Caco-2 (cell line): ENCODE measurements at regions not wholly inside any gene's neighbourhood (a gene's known extent, or its start where the extent isn't known, plus 50 kb on each side); places are given as distances from the start of the nearest gene placed in this dataset.

Experiments used
- BruUV-seq: library from RNA; stranded (reverse); fragments of 400-500 nt; replicated peaks from 2 replicates; lab custom pipeline; 2021; lab: Mats Ljungman, UMichigan
- CTCF ChIA-PET: fragments of 300-600 bp; sonication (Branson Sonifier 250); formaldehyde crosslinking; loops from one replicate; lab custom pipeline; 2022; ENCODE audit warnings: antibody characterized with exemption; lab: Charles Lee
- POLR2A ChIA-PET: fragments of 300-600 bp; sonication (Branson Sonifier 250); formaldehyde crosslinking; loops from one replicate; lab custom pipeline; 2022; ENCODE audit warnings: antibody characterized with exemption; lab: Charles Lee
- DNase-seq, 2 experiments: peaks; one replicate each; pipeline versions ENCODE4 v3.0.0 to v3.0.0-alpha.2; 2020 to 2022
- H3K27me3 ChIP-seq: replicated peaks from 2 replicates; pipeline ENCODE4 v1.6.0; 2011; ENCODE audit warnings: low read length; ENCODE audit not compliant: control insufficient read depth, insufficient read depth
- H3K36me3 ChIP-seq: 2 replicates; pipeline ENCODE4 v1.5.1; 2011; ENCODE audit warnings: low read length; ENCODE audit not compliant: control insufficient read depth, insufficient read depth
- H3K4me1 ChIP-seq: fragments of 250-450 bp; sonication (Bioruptor Pico); 2 replicates; pipeline ENCODE4 v1.5.1; 2020; ENCODE audit warnings: mild to moderate bottlenecking
- H3K4me3 ChIP-seq: 2 replicates; pipeline ENCODE4 v1.5.1; 2011; ENCODE audit warnings: low read depth, mild to moderate bottlenecking, control low read depth, low read length
- H3K9me3 ChIP-seq: fragments of 250-450 bp; sonication (Bioruptor Pico); 2 replicates; pipeline ENCODE4 v1.5.1; 2020; ENCODE audit warnings: mild to moderate bottlenecking, moderate library complexity
- H3K27ac Mint-ChIP-seq: one replicate; pipeline ENCODE4 v1.8.0; 2022; ENCODE audit warnings: mixed read lengths; ENCODE audit not compliant: unreplicated experiment
- H3K27me3 Mint-ChIP-seq: one replicate; pipeline ENCODE4 v1.8.0; 2022; ENCODE audit warnings: mixed read lengths; ENCODE audit not compliant: insufficient read depth, unreplicated experiment
- H3K36me3 Mint-ChIP-seq: one replicate; pipeline ENCODE4 v1.8.0; 2022; ENCODE audit warnings: mild to moderate bottlenecking, mixed read lengths; ENCODE audit not compliant: insufficient read depth, unreplicated experiment
- H3K4me1 Mint-ChIP-seq: one replicate; pipeline ENCODE4 v1.8.0; 2022; ENCODE audit warnings: low read depth, mixed read lengths; ENCODE audit not compliant: unreplicated experiment
- H3K4me3 Mint-ChIP-seq: one replicate; pipeline ENCODE4 v1.8.0; 2022; ENCODE audit warnings: mild to moderate bottlenecking, moderate library complexity, mixed read lengths; ENCODE audit not compliant: unreplicated experiment
- H3K9me3 Mint-ChIP-seq: one replicate; pipeline ENCODE4 v1.8.0; 2022; ENCODE audit warnings: mixed read lengths; ENCODE audit not compliant: unreplicated experiment
- intact Hi-C: fragments of 100-400 bp; cut with micrococcal nuclease; formaldehyde crosslinking; loops from one replicate; pipeline ENCODE4 v1.10.0; 2022; ENCODE audit not compliant: unreplicated experiment
- TF ChIP-seq, protein P1 (sequence below), 2 experiments: fragments of 200-600 bp in 1 of 2; IDR thresholded peaks; 1 replicate in 1 of 2; 2 replicates in 1 of 2; pipeline versions ENCODE4 v1.5.1 to v1.8.0; 2011 to 2022; ENCODE audit warnings: antibody characterized with exemption in 1 of 2, control low read depth in 1 of 2, inconsistent platforms in 1 of 2, low read depth in 1 of 2, low read length in 1 of 2, mild to moderate bottlenecking in 1 of 2, moderate library complexity in 1 of 2; ENCODE audit not compliant: insufficient read depth in 1 of 2, severe bottlenecking in 1 of 2, unreplicated experiment in 1 of 2

DNA sequence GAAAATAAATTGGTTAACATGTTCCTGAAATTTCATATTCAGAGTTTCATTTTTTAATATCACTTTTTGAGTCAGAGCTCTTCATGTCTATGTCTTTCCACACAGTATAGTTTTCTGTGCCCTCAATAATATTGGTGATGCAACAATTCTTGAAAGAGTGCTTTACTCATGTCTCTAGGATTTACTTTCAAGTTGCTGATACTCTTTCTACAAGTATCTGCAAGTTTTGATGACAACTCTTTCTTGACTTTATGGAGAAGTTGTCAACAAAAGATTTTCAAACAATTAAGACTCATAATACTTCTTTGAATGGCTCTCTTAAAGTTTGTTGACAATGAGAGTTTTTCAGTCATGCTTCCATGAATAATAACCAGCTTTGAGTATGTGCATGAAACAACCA, 561.7 kb downstream of the DIAPH3 start:
- DNase-seq = no peak
- peaks cover 3% of the 10 kb centered on the region for H3K4me1 Mint-ChIP-seq
- no TSS peak for BruUV-seq
- no peaks in the 10 kb centered on the region for H3K27me3 Mint-ChIP-seq
- Histone ChIP-seq H3K27me3 (no peaks in the 10 kb centered on the region), H3K4me1 (peaks cover 4% of the 10 kb centered on the region), H3K36me3 (no peaks in the 10 kb centered on the region), H3K4me3 (no peak overlapping the region), H3K9me3 (peaks cover 10% of the 10 kb centered on the region)
- intact Hi-C loops = no loop called here
- H3K27ac Mint-ChIP-seq = no peak overlapping the region
- peaks cover 45% of the 10 kb centered on the region for H3K9me3 Mint-ChIP-seq
- POLR2A ChIA-PET = no interaction called here
- H3K36me3 Mint-ChIP-seq = no peaks in the 10 kb centered on the region
- CTCF ChIA-PET = no interaction called here
- TF ChIP-seq, protein P1, sequence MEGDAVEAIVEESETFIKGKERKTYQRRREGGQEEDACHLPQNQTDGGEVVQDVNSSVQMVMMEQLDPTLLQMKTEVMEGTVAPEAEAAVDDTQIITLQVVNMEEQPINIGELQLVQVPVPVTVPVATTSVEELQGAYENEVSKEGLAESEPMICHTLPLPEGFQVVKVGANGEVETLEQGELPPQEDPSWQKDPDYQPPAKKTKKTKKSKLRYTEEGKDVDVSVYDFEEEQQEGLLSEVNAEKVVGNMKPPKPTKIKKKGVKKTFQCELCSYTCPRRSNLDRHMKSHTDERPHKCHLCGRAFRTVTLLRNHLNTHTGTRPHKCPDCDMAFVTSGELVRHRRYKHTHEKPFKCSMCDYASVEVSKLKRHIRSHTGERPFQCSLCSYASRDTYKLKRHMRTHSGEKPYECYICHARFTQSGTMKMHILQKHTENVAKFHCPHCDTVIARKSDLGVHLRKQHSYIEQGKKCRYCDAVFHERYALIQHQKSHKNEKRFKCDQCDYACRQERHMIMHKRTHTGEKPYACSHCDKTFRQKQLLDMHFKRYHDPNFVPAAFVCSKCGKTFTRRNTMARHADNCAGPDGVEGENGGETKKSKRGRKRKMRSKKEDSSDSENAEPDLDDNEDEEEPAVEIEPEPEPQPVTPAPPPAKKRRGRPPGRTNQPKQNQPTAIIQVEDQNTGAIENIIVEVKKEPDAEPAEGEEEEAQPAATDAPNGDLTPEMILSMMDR (IDR thresholded peaks at IDR 0.05; ENCODE audit: insufficient read depth in 1 of 2, low read depth in 1 of 2, low read length in 1 of 2, severe bottlenecking in 1 of 2, unreplicated experiment in 1 of 2) = no peak
- H3K4me3 Mint-ChIP-seq = no peak overlapping the region

DNA sequence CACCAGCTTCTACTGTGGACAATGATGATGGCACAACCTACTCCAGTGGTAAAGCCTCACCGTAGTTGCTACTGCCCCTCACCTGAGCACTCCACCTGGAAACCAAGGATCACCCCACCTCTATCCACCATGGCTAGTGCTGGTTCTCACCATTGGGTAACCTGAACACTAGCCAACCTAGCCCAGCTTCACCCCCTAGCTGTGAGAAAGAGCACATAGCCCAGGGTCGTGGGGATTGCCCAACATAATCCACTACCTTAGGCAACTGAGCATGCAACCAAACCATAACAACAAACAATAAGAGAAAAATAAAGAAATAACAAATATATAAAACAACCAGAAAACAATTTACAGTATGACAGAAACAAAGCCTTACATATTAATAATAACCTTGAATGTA, 560.1 kb downstream of the DIAPH3 start:
- H3K4me1 ChIP-seq = peaks cover 18% of the 10 kb centered on the region
- no peaks in the 10 kb centered on the region for H3K36me3 Mint-ChIP-seq
- H3K9me3 ChIP-seq = peaks cover 10% of the 10 kb centered on the region
- peaks cover 44% of the 10 kb centered on the region for H3K9me3 Mint-ChIP-seq
- CTCF ChIA-PET = no interaction called here
- no peak overlapping the region for H3K4me3 ChIP-seq
- H3K27me3 Mint-ChIP-seq = no peaks in the 10 kb centered on the region
- H3K27me3 ChIP-seq = no peaks in the 10 kb centered on the region
- intact Hi-C loops = no loop called here
- H3K4me1 Mint-ChIP-seq = peaks cover 19% of the 10 kb centered on the region
- no peaks in the 10 kb centered on the region for H3K36me3 ChIP-seq
- BruUV-seq = no TSS peak
- no peak for DNase-seq
- TF ChIP-seq, protein P1 (IDR thresholded peaks at IDR 0.05; ENCODE audit: insufficient read depth in 1 of 2, low read depth in 1 of 2, low read length in 1 of 2, severe bottlenecking in 1 of 2, unreplicated experiment in 1 of 2) = no peak
- H3K27ac Mint-ChIP-seq = no peak overlapping the region
- H3K4me3 Mint-ChIP-seq = no peak overlapping the region
- POLR2A ChIA-PET = no interaction called here

DNA sequence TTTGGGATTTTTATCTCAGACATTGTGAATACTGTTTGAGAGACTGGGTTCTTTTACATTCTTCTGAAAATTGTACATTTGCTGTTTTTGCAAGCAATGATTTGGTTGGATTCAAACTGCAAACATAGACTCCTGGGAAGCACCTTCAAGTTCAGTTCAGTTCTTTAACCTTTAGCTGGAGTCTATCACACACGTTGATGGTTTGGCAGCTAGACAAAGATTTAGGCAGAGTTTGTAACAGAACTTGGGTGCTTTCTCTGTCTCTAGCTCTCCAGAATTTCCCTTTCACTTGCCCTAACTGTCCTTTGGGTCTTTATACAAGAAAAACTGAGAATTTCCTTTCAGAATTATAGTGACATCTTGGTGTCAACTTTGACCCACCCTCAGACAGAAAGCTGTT, 556.6 kb downstream of the DIAPH3 start:
- no peaks in the 10 kb centered on the region for H3K36me3 ChIP-seq
- H3K4me3 ChIP-seq = no peak overlapping the region
- Mint-ChIP-seq H3K4me3 (peak overlapping the region; percentile 55), H3K36me3 (no peaks in the 10 kb centered on the region), H3K27me3 (no peaks in the 10 kb centered on the region), H3K4me1 (peaks cover 22% of the 10 kb centered on the region), H3K27ac (peak overlapping the region; percentile 81), H3K9me3 (peaks cover 26% of the 10 kb centered on the region)
- BruUV-seq = no TSS peak
- TF ChIP-seq, protein P1 (IDR thresholded peaks at IDR 0.05; ENCODE audit: insufficient read depth in 1 of 2, low read depth in 1 of 2, low read length in 1 of 2, severe bottlenecking in 1 of 2, unreplicated experiment in 1 of 2) = no peak
- intact Hi-C loops = loop anchor here (5.0 kb wide), 2 partner anchors 70 to 165 kb away; no protein-coding TSS in a partner anchor
- H3K9me3 ChIP-seq = no peaks in the 10 kb centered on the region
- peaks cover 26% of the 10 kb centered on the region for H3K4me1 ChIP-seq
- POLR2A ChIA-PET = no interaction called here
- CTCF ChIA-PET = no interaction called here
- no peaks in the 10 kb centered on the region for H3K27me3 ChIP-seq
- DNase-seq = no peak
